B cell (primary cell): ENCODE measurements at regions not wholly inside any gene's neighbourhood (a gene's known extent, or its start where the extent isn't known, plus 50 kb on each side); places are given as distances from the start of the nearest gene placed in this dataset.

Experiments
- ATAC-seq: fragments of 200-7000 bp; cut with Tn5 transposase; one replicate; pipeline ENCODE4 v1.10.0; 2021; ENCODE audit warnings: low read depth, mild to moderate bottlenecking, moderate number of reproducible peaks, moderate library complexity
- CTCF ChIA-PET: fragments of 350-600 bp; sonication (Branson Sonifier 250); formaldehyde crosslinking; loops from one replicate; lab custom pipeline; 2021; ENCODE audit warnings: antibody characterized with exemption, inconsistent platforms; lab: Charles Lee
- POLR2A ChIA-PET: fragments of 350-600 bp; sonication (Branson Sonifier 250); formaldehyde crosslinking; loops from one replicate; lab custom pipeline; 2021; ENCODE audit warnings: antibody characterized with exemption; lab: Charles Lee
- DNase-seq: peaks from one replicate; pipeline ENCODE4 v3.0.0; 2013
- H2AFZ ChIP-seq: 2 replicates; pipeline ENCODE4 v1.6.1; 2012; ENCODE audit warnings: mild to moderate bottlenecking, low read depth, low read length; ENCODE audit not compliant: insufficient read depth, poor library complexity, severe bottlenecking
- H3K27ac ChIP-seq, 2 donors: 1 replicate in 1 of 2; 2 replicates in 1 of 2; pipeline ENCODE4 v1.5.1; 2012 to 2013; ENCODE audit warnings: low read length in 2 of 2, mild to moderate bottlenecking in 2 of 2, moderate library complexity in 1 of 2
- H3K27me3 ChIP-seq, 4 experiments: fragments of 200-600 bp in 1 of 4; sonication (generic) in 1 of 4; replicated peaks in 1 of 4; 1 replicate in 2 of 4; 2 replicates in 2 of 4; pipeline versions ENCODE4 v1.6.1 to v1.7.0; 2013 to 2016; ENCODE audit warnings: low read length in 3 of 4, mild to moderate bottlenecking in 2 of 4, mixed read lengths in 1 of 4, moderate library complexity in 1 of 4; ENCODE audit not compliant: insufficient read depth in 4 of 4, control insufficient read depth in 3 of 4; ENCODE audit errors: control extremely low read depth in 1 of 4
- H3K36me3 ChIP-seq, 2 experiments: replicated peaks in 1 of 2; 1 replicate in 1 of 2; 2 replicates in 1 of 2; pipeline versions ENCODE4 v1.6.1 to v1.7.1; 2013; ENCODE audit warnings: low read length in 1 of 2; ENCODE audit not compliant: insufficient read depth in 2 of 2, control insufficient read depth in 1 of 2; ENCODE audit errors: control extremely low read depth in 1 of 2, extremely low read depth in 1 of 2
- H3K4me1 ChIP-seq, 2 donors: fragments of 200-600 bp in 1 of 2; sonication (generic) in 1 of 2; 1 replicate in 1 of 2; 2 replicates in 1 of 2; pipeline versions ENCODE4 v1.5.1 to v1.6.1; 2013 to 2017; ENCODE audit warnings: low read length in 2 of 2; ENCODE audit not compliant: control insufficient read depth in 2 of 2, insufficient read depth in 2 of 2
- H3K4me2 ChIP-seq: replicated peaks from 2 replicates; pipeline ENCODE3; 2012; ENCODE audit warnings: mild to moderate bottlenecking, low read depth, low read length; ENCODE audit not compliant: poor library complexity, severe bottlenecking
- H3K4me3 ChIP-seq, 5 experiments: fragments of 200-600 bp in 1 of 5; sonication (generic) in 1 of 5; 1 replicate in 3 of 5; 2 replicates in 2 of 5; pipeline versions ENCODE4 v1.5.1 to v1.7.0; 2011 to 2016; ENCODE audit warnings: low read length in 4 of 5, mild to moderate bottlenecking in 4 of 5, low read depth in 2 of 5, control low read depth in 1 of 5, moderate library complexity in 1 of 5; ENCODE audit not compliant: insufficient read depth in 1 of 5; ENCODE audit errors: control extremely low read depth in 1 of 5, extremely low read depth in 1 of 5
- H3K79me2 ChIP-seq: fragments of 200-600 bp; sonication (generic); one replicate; pipeline ENCODE4 v1.6.0; 2016; ENCODE audit warnings: low read length; ENCODE audit not compliant: control insufficient read depth, insufficient read depth
- H3K9ac ChIP-seq: fragments of 200-600 bp; sonication (generic); 2 replicates; pipeline ENCODE4 v1.6.1; 2017; ENCODE audit warnings: mild to moderate bottlenecking, low read length, moderate library complexity
- H3K9me3 ChIP-seq, 3 donors: one replicate each; pipeline versions ENCODE4 v1.6.1 to v1.7.1; 2013; ENCODE audit warnings: low read length in 2 of 3; ENCODE audit not compliant: control insufficient read depth in 2 of 3, insufficient read depth in 1 of 3; ENCODE audit errors: control extremely low read depth in 1 of 3
- H4K20me1 ChIP-seq: 2 replicates; pipeline ENCODE4 v1.6.0; 2012; ENCODE audit warnings: mild to moderate bottlenecking, low read length; ENCODE audit not compliant: insufficient read depth, control insufficient read depth, poor library complexity, severe bottlenecking
- H3K27ac Mint-ChIP-seq: one replicate; pipeline ENCODE4 v1.8.0; 2021; ENCODE audit warnings: mixed read lengths
- H3K27me3 Mint-ChIP-seq: one replicate; pipeline ENCODE4 v1.8.0; 2021; ENCODE audit warnings: mixed read lengths
- H3K4me1 Mint-ChIP-seq: one replicate; pipeline ENCODE4 v1.8.0; 2021; ENCODE audit warnings: mixed read lengths
- H3K4me3 Mint-ChIP-seq: one replicate; pipeline ENCODE4 v1.8.0; 2021; ENCODE audit warnings: mixed read lengths
- H3K9me3 Mint-ChIP-seq: one replicate; pipeline ENCODE4 v1.8.0; 2022; ENCODE audit warnings: mixed read lengths; ENCODE audit not compliant: insufficient read depth
- CTCF ChIP-seq: fragments of 200-600 bp; IDR thresholded peaks from one replicate; pipeline ENCODE4 v1.8.0; 2022; ENCODE audit warnings: antibody characterized with exemption, mild to moderate bottlenecking
- EZH2 ChIP-seq: IDR thresholded peaks from 2 replicates; pipeline ENCODE4 v1.6.1; 2012; ENCODE audit warnings: borderline replicate concordance, low read depth, mild to moderate bottlenecking, moderate library complexity, low read length; ENCODE audit not compliant: insufficient read depth, poor library complexity, severe bottlenecking
- WGBS: methylation state at CpG from one replicate; pipeline ENCODE4 v1.1.5; 2013; ENCODE audit warnings: missing lambda C conversion rate; ENCODE audit not compliant: insufficient coverage; 5-methylcytosine and 5-hydroxymethylcytosine counted together
- intact Hi-C: fragments of 100-400 bp; cut with micrococcal nuclease; formaldehyde crosslinking; loops from one replicate; pipeline ENCODE4 v1.10.0; 2022

GRCh38 chr4:31045724-31046318 lies 325.7 kb downstream of the PCDH7 start:
- DNase-seq: no peak
- WGBS: no CpG with 5 or more reads among the region's 2 CpGs
- ChIA-PET POLR2A (no interaction called here), CTCF (no interaction called here)
- Histone ChIP-seq H4K20me1 (no peaks in the 10 kb centered on the region), H3K27ac (no peak overlapping the region), H3K9ac (no peak overlapping the region), H2AFZ (no peak overlapping the region), H3K9me3 (no peaks in the 10 kb centered on the region), H3K36me3 (no peaks in the 10 kb centered on the region), H3K4me2 (no peak overlapping the region), H3K4me1 (no peaks in the 10 kb centered on the region), H3K4me3 (no peak overlapping the region), H3K79me2 (no peaks in the 10 kb centered on the region), H3K27me3 (no peaks in the 10 kb centered on the region)
- H3K9me3 Mint-ChIP-seq: no peaks in the 10 kb centered on the region
- H3K4me1 Mint-ChIP-seq: no peaks in the 10 kb centered on the region
- no peak overlapping the region for H3K4me3 Mint-ChIP-seq
- TF ChIP-seq EZH2: no peak
- no peak for TF ChIP-seq CTCF
- H3K27ac Mint-ChIP-seq: no peak overlapping the region
- no peaks in the 10 kb centered on the region for H3K27me3 Mint-ChIP-seq
- intact Hi-C loops: no loop called here
- no peak for ATAC-seq

- no peak for TF ChIP-seq CTCF
- TF ChIP-seq EZH2: no peak
- Histone ChIP-seq H2AFZ (no peak overlapping the region), H3K27me3 (no peaks in the 10 kb centered on the region), H3K4me3 (no peak overlapping the region), H3K4me2 (no peak overlapping the region), H3K9ac (no peak overlapping the region), H3K4me1 (no peaks in the 10 kb centered on the region), H4K20me1 (no peaks in the 10 kb centered on the region), H3K36me3 (no peaks in the 10 kb centered on the region), H3K9me3 (peaks cover 0 to 3% (median 0%) of the 10 kb centered on the region in 3 donors), H3K79me2 (no peaks in the 10 kb centered on the region), H3K27ac (no peak overlapping the region)
- H3K9me3 Mint-ChIP-seq: no peaks in the 10 kb centered on the region
- no peak overlapping the region for H3K27ac Mint-ChIP-seq
- DNase-seq (no peak), ATAC-seq (no peak)
- H3K4me1 Mint-ChIP-seq: no peaks in the 10 kb centered on the region
- intact Hi-C loops: no loop called here
- ChIA-PET CTCF (no interaction called here), POLR2A (no interaction called here)
- H3K27me3 Mint-ChIP-seq: no peaks in the 10 kb centered on the region
- H3K4me3 Mint-ChIP-seq: no peak overlapping the region
Observed at GRCh38 chr4:31051151-31051550, 331.0 kb downstream of the PCDH7 start.
